Activated CD8-positive, alpha-beta T cell treated with anti-CD3 and anti-CD28 coated beads, Interleukin-2, amount 10 ng/mL, durations not matched to agents 7 days and 5 days (primary cell): ENCODE measurements at regions not wholly inside any gene's neighbourhood (a gene's known extent, or its start where the extent isn't known, plus 50 kb on each side); places are given as distances from the start of the nearest gene placed in this dataset.
"Not testable (repeated sequence)": the region's sequence is repeated elsewhere in the genome, so short reads cannot be mapped to it uniquely, and the experiment has no call there.

Experiments
- ATAC-seq: fragments of 150-1000 bp; cut with Tn5 transposase; one replicate; pipeline ENCODE4 v1.10.0; 2021; ENCODE audit warnings: moderate library complexity
- CTCF ChIA-PET: fragments of 350-600 bp; sonication (Branson Sonifier 250); formaldehyde crosslinking; loops from one replicate; lab custom pipeline; 2021; ENCODE audit warnings: antibody characterized with exemption; lab: Charles Lee
- POLR2A ChIA-PET: fragments of 350-600 bp; sonication (Branson Sonifier 250); formaldehyde crosslinking; loops from one replicate; lab custom pipeline; 2021; ENCODE audit warnings: antibody characterized with exemption; lab: Charles Lee
- DNase-seq: peaks from one replicate; pipeline ENCODE4 v3.0.0-alpha.2; 2020
- H3K27ac Mint-ChIP-seq: one replicate; pipeline ENCODE4 v1.8.0; 2021; ENCODE audit warnings: mild to moderate bottlenecking, mixed read lengths
- H3K27me3 Mint-ChIP-seq: one replicate; pipeline ENCODE4 v1.8.0; 2021; ENCODE audit warnings: low read depth, mixed read lengths
- H3K36me3 Mint-ChIP-seq: one replicate; pipeline ENCODE4 v1.8.0; 2021; ENCODE audit warnings: low read depth, mixed read lengths
- H3K4me1 Mint-ChIP-seq: one replicate; pipeline ENCODE4 v1.8.0; 2021; ENCODE audit warnings: low read depth, mixed read lengths
- H3K4me3 Mint-ChIP-seq: one replicate; pipeline ENCODE4 v1.8.0; 2021; ENCODE audit warnings: mild to moderate bottlenecking, mixed read lengths
- H3K9me3 Mint-ChIP-seq: one replicate; pipeline ENCODE4 v1.8.0; 2022; ENCODE audit warnings: mixed read lengths; ENCODE audit not compliant: insufficient read depth

GRCh38 chr6:146928503-146928902 is 275.7 kb upstream of the STXBP5 start:
- ChIA-PET CTCF (no interaction called here), POLR2A (no interaction called here)
- H3K4me3 Mint-ChIP-seq: no peak overlapping the region
- no peaks in the 10 kb centered on the region for H3K4me1 Mint-ChIP-seq
- H3K27me3 Mint-ChIP-seq: no peaks in the 10 kb centered on the region
- no peaks in the 10 kb centered on the region for H3K9me3 Mint-ChIP-seq
- no peak overlapping the region for H3K27ac Mint-ChIP-seq
- no peak for ATAC-seq
- no peak for DNase-seq
- H3K36me3 Mint-ChIP-seq: no peaks in the 10 kb centered on the region

GRCh38 chr6:146931214-146931613 is 273.0 kb upstream of the STXBP5 start:
- H3K9me3 Mint-ChIP-seq: no peaks in the 10 kb centered on the region
- DNase-seq (no peak), ATAC-seq (no peak)
- no peak overlapping the region for H3K27ac Mint-ChIP-seq
- ChIA-PET POLR2A (no interaction called here), CTCF (no interaction called here)
- no peaks in the 10 kb centered on the region for H3K36me3 Mint-ChIP-seq
- no peak overlapping the region for H3K4me3 Mint-ChIP-seq
- no peaks in the 10 kb centered on the region for H3K4me1 Mint-ChIP-seq
- H3K27me3 Mint-ChIP-seq: no peaks in the 10 kb centered on the region

- DNase-seq: no peak
- POLR2A ChIA-PET: no interaction called here
- Mint-ChIP-seq H3K27me3 (no peaks in the 10 kb centered on the region), H3K9me3 (peaks cover 5% of the 10 kb centered on the region), H3K4me1 (no peaks in the 10 kb centered on the region), H3K27ac (no peak overlapping the region), H3K4me3 (no peak overlapping the region), H3K36me3 (no peaks in the 10 kb centered on the region)
- ATAC-seq: no peak
- CTCF ChIA-PET: no interaction called here
Observed at GRCh38 chr6:146937316-146937715, 266.9 kb upstream of the STXBP5 start.

GRCh38 chr6:146938266-146938665 is 266.0 kb upstream of the STXBP5 start:
- ChIA-PET POLR2A (no interaction called here), CTCF (no interaction called here)
- Mint-ChIP-seq H3K27ac (no peak overlapping the region), H3K4me1 (no peaks in the 10 kb centered on the region), H3K27me3 (no peaks in the 10 kb centered on the region), H3K4me3 (no peak overlapping the region), H3K9me3 (peaks cover 7% of the 10 kb centered on the region), H3K36me3 (no peaks in the 10 kb centered on the region)
- ATAC-seq: no peak
- DNase-seq: no peak

GRCh38 chr6:146939456-146939855 is 264.8 kb upstream of the STXBP5 start:
- DNase-seq, H3K4me1 Mint-ChIP-seq, H3K4me3 Mint-ChIP-seq, CTCF ChIA-PET, POLR2A ChIA-PET, H3K9me3 Mint-ChIP-seq, H3K27ac Mint-ChIP-seq, H3K36me3 Mint-ChIP-seq, ATAC-seq, H3K27me3 Mint-ChIP-seq: not testable (repeated sequence)

GRCh38 chr6:146943664-146944063 is 260.6 kb upstream of the STXBP5 start:
- no peak overlapping the region for H3K27ac Mint-ChIP-seq
- ChIA-PET POLR2A (no interaction called here), CTCF (no interaction called here)
- no peaks in the 10 kb centered on the region for H3K27me3 Mint-ChIP-seq
- H3K4me1 Mint-ChIP-seq: peaks cover 3% of the 10 kb centered on the region
- H3K4me3 Mint-ChIP-seq: no peak overlapping the region
- H3K9me3 Mint-ChIP-seq: peaks cover 7% of the 10 kb centered on the region
- no peak for ATAC-seq
- H3K36me3 Mint-ChIP-seq: no peaks in the 10 kb centered on the region
- no peak for DNase-seq

GRCh38 chr6:146944077-146944476 is 260.1 kb upstream of the STXBP5 start:
- ATAC-seq (no peak), DNase-seq (no peak)
- H3K9me3 Mint-ChIP-seq: peaks cover 7% of the 10 kb centered on the region
- H3K27me3 Mint-ChIP-seq: no peaks in the 10 kb centered on the region
- peaks cover 3% of the 10 kb centered on the region for H3K4me1 Mint-ChIP-seq
- H3K36me3 Mint-ChIP-seq: no peaks in the 10 kb centered on the region
- ChIA-PET POLR2A (no interaction called here), CTCF (no interaction called here)
- H3K4me3 Mint-ChIP-seq: no peak overlapping the region
- no peak overlapping the region for H3K27ac Mint-ChIP-seq

- Mint-ChIP-seq H3K4me1 (peaks cover 4% of the 10 kb centered on the region), H3K36me3 (no peaks in the 10 kb centered on the region), H3K4me3 (no peak overlapping the region), H3K27ac (no peak overlapping the region), H3K27me3 (no peaks in the 10 kb centered on the region), H3K9me3 (peaks cover 7% of the 10 kb centered on the region)
- POLR2A ChIA-PET: interaction anchor here (0.5 kb wide), 1 partner anchor 361 kb away, joined by 3 read pairs; no protein-coding TSS in a partner anchor
- ATAC-seq: no peak
- DNase-seq: no peak
- CTCF ChIA-PET: no interaction called here
Observed at GRCh38 chr6:146944809-146945208, 259.4 kb upstream of the STXBP5 start.

- Mint-ChIP-seq H3K27me3 (no peaks in the 10 kb centered on the region), H3K9me3 (peaks cover 7% of the 10 kb centered on the region), H3K36me3 (no peaks in the 10 kb centered on the region), H3K27ac (no peak overlapping the region), H3K4me3 (no peak overlapping the region), H3K4me1 (peaks cover 14% of the 10 kb centered on the region)
- ATAC-seq (no peak), DNase-seq (no peak)
- ChIA-PET CTCF (no interaction called here), POLR2A (no interaction called here)
Observed at GRCh38 chr6:146946559-146946958, 257.7 kb upstream of the STXBP5 start.

GRCh38 chr6:146948790-146949342 is 255.4 kb upstream of the STXBP5 start:
- ChIA-PET POLR2A (no interaction called here), CTCF (no interaction called here)
- DNase-seq (no peak), ATAC-seq (no peak)
- Mint-ChIP-seq H3K9me3 (no peaks in the 10 kb centered on the region), H3K27me3 (no peaks in the 10 kb centered on the region), H3K4me1 (peaks cover 12% of the 10 kb centered on the region), H3K36me3 (no peaks in the 10 kb centered on the region), H3K4me3 (no peak overlapping the region), H3K27ac (no peak overlapping the region)

- no peaks in the 10 kb centered on the region for H3K27me3 Mint-ChIP-seq
- no peaks in the 10 kb centered on the region for H3K9me3 Mint-ChIP-seq
- peaks cover 11% of the 10 kb centered on the region for H3K4me1 Mint-ChIP-seq
- no peak overlapping the region for H3K4me3 Mint-ChIP-seq
- H3K27ac Mint-ChIP-seq: no peak overlapping the region
- no peak for DNase-seq
- CTCF ChIA-PET: no interaction called here
- POLR2A ChIA-PET: no interaction called here
- no peak for ATAC-seq
- H3K36me3 Mint-ChIP-seq: no peaks in the 10 kb centered on the region
Observed at GRCh38 chr6:146949425-146949824, 254.8 kb upstream of the STXBP5 start.

GRCh38 chr6:146950351-146950835 is 253.8 kb upstream of the STXBP5 start:
- CTCF ChIA-PET: no interaction called here
- Mint-ChIP-seq H3K36me3 (no peaks in the 10 kb centered on the region), H3K27ac (no peak overlapping the region), H3K27me3 (no peaks in the 10 kb centered on the region), H3K4me3 (no peak overlapping the region), H3K9me3 (no peaks in the 10 kb centered on the region), H3K4me1 (peaks cover 11% of the 10 kb centered on the region)
- no peak for DNase-seq
- no peak for ATAC-seq
- POLR2A ChIA-PET: no interaction called here

- no peak for ATAC-seq
- H3K9me3 Mint-ChIP-seq: no peaks in the 10 kb centered on the region
- ChIA-PET CTCF (no interaction called here), POLR2A (no interaction called here)
- H3K36me3 Mint-ChIP-seq: no peaks in the 10 kb centered on the region
- peaks cover 2% of the 10 kb centered on the region for H3K4me1 Mint-ChIP-seq
- DNase-seq: no peak
- no peak overlapping the region for H3K27ac Mint-ChIP-seq
- no peaks in the 10 kb centered on the region for H3K27me3 Mint-ChIP-seq
- no peak overlapping the region for H3K4me3 Mint-ChIP-seq
Observed at GRCh38 chr6:146955570-146955969, 248.6 kb upstream of the STXBP5 start.
